Tibial artery (tissue), 4 donors: ENCODE measurements at regions not wholly inside any gene's neighbourhood (a gene's known extent, or its start where the extent isn't known, plus 50 kb on each side); places are given as distances from the start of the nearest gene placed in this dataset.
"Not testable (repeated sequence)": the region's sequence is repeated elsewhere in the genome, so short reads cannot be mapped to it uniquely, and the experiment has no call there.

ENCODE experiments used
- DNase-seq, 2 donors: peaks; one replicate each; pipeline ENCODE4 v3.0.0-alpha.2; 2019
- H3K27ac ChIP-seq, 2 donors: fragments of 200-600 bp; sonication (generic) in 1 of 2; 1 replicate in 1 of 2; 2 replicates in 1 of 2; pipeline ENCODE4 v1.5.1; 2018 to 2019; ENCODE audit warnings: mild to moderate bottlenecking in 1 of 2
- H3K27me3 ChIP-seq, 2 donors: fragments of 200-600 bp; sonication (generic) in 1 of 2; one replicate each; pipeline versions ENCODE4 v1.5.1 to v1.6.0; 2016 to 2019
- H3K36me3 ChIP-seq, 3 donors: fragments of 200-600 bp; sonication (generic) in 2 of 3; one replicate each; pipeline ENCODE4 v1.5.1; 2016 to 2019; ENCODE audit warnings: mild to moderate bottlenecking in 2 of 3
- H3K4me1 ChIP-seq, 4 donors: fragments of 200-600 bp; sonication (generic) in 2 of 4; 1 replicate in 3 of 4; 2 replicates in 1 of 4; pipeline ENCODE4 v1.5.1; 2016 to 2019
- H3K4me3 ChIP-seq, 2 donors: fragments of 200-600 bp; sonication (generic) in 1 of 2; 1 replicate in 1 of 2; 2 replicates in 1 of 2; pipeline ENCODE4 v1.5.1; 2018 to 2019; ENCODE audit warnings: mild to moderate bottlenecking in 2 of 2
- H3K9me3 ChIP-seq, 3 donors: fragments of 200-600 bp; sonication (generic) in 1 of 3; one replicate each; pipeline ENCODE4 v1.5.1; 2016 to 2019
- CTCF ChIP-seq, 2 experiments: fragments of 200-600 bp in 1 of 2; fragments of 450-650 bp in 1 of 2; IDR thresholded peaks; one replicate each; pipeline ENCODE4 v1.5.1; 2017 to 2019; ENCODE audit warnings: antibody characterized with exemption in 2 of 2, mild to moderate bottlenecking in 1 of 2, moderate library complexity in 1 of 2
- intact Hi-C: fragments of 100-400 bp; cut with DNase I; formaldehyde crosslinking; loops from one replicate; pipeline ENCODE4 v1.15.0; 2023; ENCODE audit warnings: low total_unique reads

DNA sequence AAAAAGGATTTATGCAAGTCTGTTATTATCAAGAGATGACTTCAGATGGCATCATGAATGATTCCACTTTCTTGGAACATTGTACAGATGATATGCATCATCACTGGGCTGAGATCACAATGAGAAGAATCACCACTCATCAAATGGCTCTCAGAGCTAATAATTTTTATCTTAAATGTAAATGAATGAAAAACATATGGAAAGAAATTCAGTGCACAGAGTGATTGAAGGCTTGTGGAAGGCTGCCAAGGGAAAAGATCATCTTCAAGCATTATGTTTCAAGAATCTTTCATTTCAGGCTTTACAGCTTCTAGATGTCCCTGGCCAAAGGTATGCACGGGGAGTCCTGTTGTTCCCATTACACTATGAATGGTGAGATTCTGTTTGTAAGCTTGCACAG, 955.7 kb downstream of the TTLL7 start:
- H3K9me3 ChIP-seq: no peaks in the 10 kb centered on the region
- H3K4me1 ChIP-seq: no peaks in the 10 kb centered on the region
- TF ChIP-seq CTCF (IDR thresholded peaks at IDR 0.05): no peak
- no peaks in the 10 kb centered on the region for H3K36me3 ChIP-seq
- no peak for DNase-seq
- H3K27ac ChIP-seq: no peak overlapping the region
- no peak overlapping the region for H3K4me3 ChIP-seq
- no peaks in the 10 kb centered on the region for H3K27me3 ChIP-seq
- intact Hi-C loops: no loop called here

- H3K9me3 ChIP-seq, DNase-seq, H3K36me3 ChIP-seq, intact Hi-C loops, H3K27ac ChIP-seq, H3K4me1 ChIP-seq, H3K4me3 ChIP-seq, H3K27me3 ChIP-seq: not testable (repeated sequence)
These were observed 959.8 kb downstream of the TTLL7 start for GRCh38 chr1:83039091-83039490.

GRCh38 chr1:83034851-83035250, 964.1 kb downstream of the TTLL7 start:
- no peak for DNase-seq
- H3K9me3 ChIP-seq: no peaks in the 10 kb centered on the region
- intact Hi-C loops: no loop called here
- H3K27ac ChIP-seq: no peak overlapping the region
- H3K4me1 ChIP-seq: peaks cover 0 to 8% (median 0%) of the 10 kb centered on the region in 4 donors
- H3K36me3 ChIP-seq: no peaks in the 10 kb centered on the region
- H3K4me3 ChIP-seq: no peak overlapping the region
- no peak for TF ChIP-seq CTCF (IDR thresholded peaks at IDR 0.05)
- no peaks in the 10 kb centered on the region for H3K27me3 ChIP-seq

GRCh38 chr1:83033682-83034081, 965.2 kb downstream of the TTLL7 start:
- Histone ChIP-seq H3K27ac (no peak overlapping the region), H3K36me3 (no peaks in the 10 kb centered on the region), H3K4me3 (no peak overlapping the region), H3K9me3 (no peaks in the 10 kb centered on the region), H3K4me1 (peaks cover 0 to 8% (median 0%) of the 10 kb centered on the region in 4 donors), H3K27me3 (no peaks in the 10 kb centered on the region)
- no peak for TF ChIP-seq CTCF (IDR thresholded peaks at IDR 0.05)
- DNase-seq: no peak
- intact Hi-C loops: no loop called here

GRCh38 chr1:83029916-83030315, 969.0 kb downstream of the TTLL7 start:
- Histone ChIP-seq H3K27me3 (no peaks in the 10 kb centered on the region), H3K27ac (no peak overlapping the region), H3K4me3 (no peak overlapping the region), H3K9me3 (no peaks in the 10 kb centered on the region), H3K4me1 (peaks cover 0 to 4% (median 0%) of the 10 kb centered on the region in 4 donors), H3K36me3 (no peaks in the 10 kb centered on the region)
- DNase-seq: no peak
- no peak for TF ChIP-seq CTCF (IDR thresholded peaks at IDR 0.05)
- intact Hi-C loops: no loop called here

GRCh38 chr1:83029050-83029449, 969.9 kb downstream of the TTLL7 start:
- DNase-seq: no peak
- Histone ChIP-seq H3K4me3 (no peak overlapping the region), H3K27ac (no peak overlapping the region), H3K27me3 (no peaks in the 10 kb centered on the region), H3K4me1 (peaks cover 0 to 4% (median 0%) of the 10 kb centered on the region in 4 donors), H3K36me3 (no peaks in the 10 kb centered on the region), H3K9me3 (no peaks in the 10 kb centered on the region)
- intact Hi-C loops: no loop called here
- no peak for TF ChIP-seq CTCF (IDR thresholded peaks at IDR 0.05)
